HG02759 (cell line): ENCODE measurements at regions not wholly inside any gene's neighbourhood (a gene's known extent, or its start where the extent isn't known, plus 50 kb on each side); places are given as distances from the start of the nearest gene placed in this dataset.
A peak's percentile ranks its signal among the peaks of the same experiment; 100 is the strongest.

Experiments
- ATAC-seq: cut with Tn5 transposase; IDR thresholded peaks from one replicate; pipeline ENCODE4 v1.9.1; 2021; ENCODE audit warnings: mild to moderate bottlenecking, moderate library complexity; ENCODE audit not compliant: unreplicated experiment

- ATAC-seq: no peak
These were observed 211.0 kb upstream of the ZC3H15 start for GRCh38 chr2:186274936-186275575.

DNA sequence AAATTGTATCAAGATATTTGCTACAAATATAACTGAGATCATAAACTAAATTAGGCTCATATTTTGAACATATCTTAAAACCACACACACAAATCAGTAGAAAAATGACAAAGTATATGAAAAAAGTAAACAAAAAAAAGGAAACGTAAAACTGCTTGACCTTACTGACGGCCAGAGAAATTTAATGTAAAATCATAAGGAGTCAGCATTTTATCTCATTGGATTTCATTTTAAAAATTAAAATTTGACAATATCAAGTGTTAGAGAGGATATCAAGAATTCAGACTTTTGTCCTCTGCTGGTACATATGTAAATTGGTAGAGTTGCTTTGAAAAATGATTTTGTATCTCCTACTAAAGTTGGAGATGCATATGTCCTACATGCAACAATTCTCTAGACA is 209.2 kb upstream of the ZC3H15 start:
- no peak for ATAC-seq

DNA sequence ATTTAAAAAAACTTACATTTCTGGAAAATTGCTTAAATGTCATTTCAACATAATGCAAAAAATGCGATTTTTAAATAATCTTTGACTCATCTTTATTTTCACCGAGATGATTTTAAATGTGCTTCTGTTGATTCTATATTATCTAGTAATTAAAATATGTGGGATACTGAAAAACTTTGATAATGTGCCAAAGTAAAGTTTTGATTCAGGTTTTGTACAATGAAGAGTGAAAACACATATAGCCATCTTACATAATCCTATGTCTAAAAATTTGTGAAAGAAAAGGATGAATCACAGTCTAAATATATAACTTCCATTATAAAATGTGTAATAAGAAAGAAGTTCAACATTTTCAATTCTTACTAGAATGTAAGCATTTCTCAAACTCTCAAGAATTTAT is 204.3 kb upstream of the ZC3H15 start:
- no peak for ATAC-seq

DNA sequence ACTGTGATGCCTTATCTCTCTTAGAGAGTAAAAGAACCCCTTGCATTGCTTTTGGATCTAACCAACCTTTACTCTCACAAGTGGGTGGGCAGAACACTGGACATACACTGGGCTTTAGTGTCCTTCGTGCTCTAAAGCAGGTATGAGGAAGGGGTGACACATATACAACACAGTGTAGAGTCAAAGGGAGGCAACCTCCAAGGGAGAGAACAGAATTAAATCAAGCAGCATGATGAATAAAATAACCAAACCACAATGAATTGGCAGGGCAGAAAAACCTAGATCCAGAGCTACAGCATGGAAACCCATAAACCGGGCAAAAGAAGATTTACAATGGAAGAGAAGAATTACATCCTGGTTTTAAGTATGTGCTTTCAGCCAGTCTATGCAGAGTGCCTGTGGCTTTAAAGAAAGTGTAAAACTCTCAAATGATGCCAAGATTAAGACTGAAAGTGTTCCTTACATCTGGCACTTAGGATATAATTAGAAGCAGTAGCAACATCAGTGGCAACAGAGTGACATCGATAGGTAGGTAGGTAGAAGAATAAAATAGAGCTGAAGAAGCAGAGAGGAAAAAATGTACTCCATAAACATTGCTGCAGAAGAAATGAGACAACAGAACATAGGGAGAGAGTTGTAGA is 191.7 kb upstream of the ZC3H15 start:
- ATAC-seq: no peak

- no peak for ATAC-seq
These were observed 186.4 kb upstream of the ZC3H15 start for GRCh38 chr2:186299610-186300009.

- ATAC-seq: no peak
These were observed 183.8 kb upstream of the ZC3H15 start for GRCh38 chr2:186302263-186302662.

GRCh38 chr2:186303091-186303490 is 183.0 kb upstream of the ZC3H15 start:
- ATAC-seq: no peak

GRCh38 chr2:186304064-186304463 is 182.0 kb upstream of the ZC3H15 start:
- no peak for ATAC-seq

DNA sequence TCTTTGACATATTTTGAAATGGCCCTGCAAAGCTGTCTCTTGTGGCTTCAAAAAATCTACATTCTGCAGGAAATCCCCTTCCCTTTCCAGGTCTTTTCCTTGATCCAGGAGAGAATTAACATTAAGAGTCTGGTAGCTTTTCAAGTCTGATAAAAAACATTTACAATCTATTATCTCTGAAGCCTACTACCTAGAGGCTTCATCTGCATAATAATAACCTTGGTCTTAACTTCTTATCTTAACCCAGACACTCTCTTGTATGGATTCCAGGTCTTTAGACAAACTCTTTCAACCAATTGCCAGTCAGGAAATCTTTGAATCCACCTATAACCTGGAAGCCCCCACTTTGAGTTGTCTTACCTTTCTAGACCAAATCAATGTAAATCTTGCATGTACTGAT is 179.3 kb upstream of the ZC3H15 start:
- ATAC-seq: no peak

- peak; percentile 46 for ATAC-seq
These were observed 178.2 kb upstream of the ZC3H15 start for GRCh38 chr2:186307871-186308270.

- no peak for ATAC-seq
These were observed 177.7 kb upstream of the ZC3H15 start for GRCh38 chr2:186308347-186308746.

GRCh38 chr2:186309901-186310300 is 176.2 kb upstream of the ZC3H15 start:
- ATAC-seq: no peak

DNA sequence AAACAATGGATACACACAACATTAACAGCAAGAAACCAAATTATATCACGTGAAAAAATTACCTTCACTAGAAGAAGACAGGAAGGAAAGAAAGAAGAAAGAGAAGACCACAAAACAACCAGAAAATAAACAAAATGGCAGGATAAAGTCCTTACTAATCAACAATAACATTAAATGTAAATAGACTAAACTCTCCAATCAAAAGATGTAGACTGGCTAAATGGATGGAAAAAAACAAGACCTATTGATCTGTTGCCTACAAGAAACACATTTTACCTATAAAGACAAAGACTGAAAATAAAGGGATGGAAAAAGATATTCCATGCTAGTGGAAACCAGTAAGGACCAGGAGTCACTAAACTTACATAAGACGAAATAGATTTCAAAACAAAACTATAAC is 167.0 kb upstream of the ZC3H15 start:
- no peak for ATAC-seq

GRCh38 chr2:186325827-186326535 is 160.1 kb upstream of the ZC3H15 start:
- no peak for ATAC-seq

GRCh38 chr2:186327251-186327868 is 158.7 kb upstream of the ZC3H15 start:
- peak; percentile 57 for ATAC-seq

DNA sequence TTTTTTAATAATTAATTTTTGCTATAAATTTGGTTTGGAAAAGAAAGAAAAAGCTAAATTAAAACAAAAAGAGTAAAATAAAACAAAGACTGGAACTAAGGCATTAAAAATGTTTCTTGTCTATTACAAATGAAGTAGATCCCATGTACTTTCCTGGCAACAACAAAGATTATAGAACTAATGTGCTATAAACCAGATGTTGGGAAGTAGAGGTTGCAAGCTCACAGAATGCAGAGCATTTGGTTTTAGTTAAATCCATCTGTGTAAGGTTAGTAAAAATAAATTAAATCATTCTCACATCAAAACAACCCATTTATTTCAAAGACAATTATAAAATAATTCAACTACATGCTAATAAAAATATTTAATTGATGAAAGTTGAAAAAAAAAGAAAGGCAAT is 157.2 kb upstream of the ZC3H15 start:
- no peak for ATAC-seq

DNA sequence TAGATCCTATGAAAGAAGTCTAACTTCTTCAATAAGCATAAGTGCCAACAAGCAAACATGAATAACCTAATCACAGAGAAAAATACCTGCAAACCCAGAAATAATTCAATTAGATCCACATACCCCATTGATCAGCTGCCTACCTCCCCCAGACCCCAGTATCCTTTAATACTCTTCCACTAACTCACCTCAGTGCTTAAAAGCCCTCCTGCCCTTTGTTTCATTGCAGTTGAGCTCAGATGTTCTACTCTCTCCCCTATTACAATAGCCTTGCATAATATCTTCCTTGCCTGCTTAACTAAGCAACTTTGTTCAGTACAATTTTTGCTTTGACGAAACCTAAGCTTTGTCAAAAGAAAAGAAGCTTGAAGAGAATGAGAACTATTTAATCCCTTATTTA is 156.0 kb upstream of the ZC3H15 start:
- ATAC-seq: no peak

DNA sequence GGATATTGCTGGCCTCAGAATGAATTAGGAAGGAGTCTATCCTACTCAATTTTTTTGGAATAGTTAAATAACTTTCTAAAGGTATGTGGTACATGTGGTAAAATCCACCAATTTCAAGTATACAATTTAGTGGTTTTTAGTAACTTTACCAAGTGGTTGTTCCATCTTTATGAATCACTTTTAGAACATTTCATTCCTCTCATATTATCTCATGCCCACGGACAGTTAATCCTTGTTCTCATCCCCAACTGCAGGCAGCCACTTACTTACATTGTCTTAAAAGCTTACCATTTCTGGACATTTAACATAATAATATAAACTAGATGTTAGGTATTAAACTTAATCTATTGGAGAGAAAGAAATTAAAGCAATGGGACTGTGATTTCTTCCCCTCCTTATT is 146.3 kb upstream of the ZC3H15 start:
- no peak for ATAC-seq

DNA sequence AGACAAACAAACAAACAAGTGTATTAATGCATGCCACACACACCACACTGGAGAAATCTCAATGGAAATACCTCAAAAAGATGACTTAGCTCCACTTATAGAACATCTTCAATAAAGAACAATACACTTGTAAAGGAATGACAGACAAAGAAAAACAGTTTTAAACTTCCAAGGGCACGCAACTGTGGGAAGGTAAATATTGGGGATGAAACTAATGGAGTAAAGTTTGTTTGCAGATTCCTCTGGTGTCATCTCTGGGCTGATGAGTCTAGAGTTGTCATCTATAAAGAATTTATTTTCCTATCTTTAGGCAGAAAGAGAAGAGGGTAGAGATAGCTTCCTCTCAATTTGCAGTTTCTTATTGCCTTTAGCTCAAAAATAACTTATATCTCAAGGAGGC is 144.0 kb upstream of the ZC3H15 start:
- no peak for ATAC-seq

DNA sequence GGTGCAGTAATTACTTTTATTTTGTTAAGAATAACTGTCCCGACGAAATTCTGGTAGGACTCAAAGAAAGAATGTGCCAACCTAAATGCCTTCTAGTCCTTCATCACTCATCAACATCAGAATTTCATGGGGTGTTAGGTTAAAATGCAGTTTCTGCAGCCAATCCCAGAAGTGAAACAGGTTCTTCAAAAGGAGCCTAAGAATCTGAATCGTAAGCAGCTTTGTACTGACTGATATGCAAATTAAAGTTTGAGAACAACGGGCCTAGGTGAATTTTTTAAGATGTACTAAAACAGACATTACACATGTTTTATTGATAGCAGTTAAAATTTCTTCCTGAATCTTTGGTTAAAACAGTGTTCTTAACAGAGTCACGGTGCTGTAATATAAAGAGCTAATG is 140.3 kb upstream of the ZC3H15 start:
- ATAC-seq: no peak

DNA sequence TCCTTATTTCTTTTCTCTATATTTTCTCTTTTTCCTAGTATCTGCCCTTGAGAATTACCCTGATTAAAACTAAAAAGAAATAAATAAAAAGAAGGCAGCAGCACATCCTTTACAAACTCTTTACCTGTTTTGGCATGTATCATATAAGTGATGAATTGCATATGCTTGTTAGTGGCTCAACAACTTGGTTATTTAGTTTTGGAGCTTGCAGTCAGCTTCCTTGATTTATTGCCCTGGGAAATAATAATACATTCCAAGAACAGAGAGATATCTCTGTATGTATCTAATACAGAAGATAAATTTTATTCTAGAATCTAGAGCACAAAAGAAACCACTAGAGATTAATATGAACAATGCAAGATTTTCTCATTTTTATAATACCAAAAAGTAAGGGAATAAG is 139.8 kb upstream of the ZC3H15 start:
- ATAC-seq: no peak

- peak; percentile 57 for ATAC-seq
These were observed 138.6 kb upstream of the ZC3H15 start for GRCh38 chr2:186347472-186347871.
